Epithelial cell of esophagus (primary cell): ENCODE measurements at regions not wholly inside any gene's neighbourhood (a gene's known extent, or its start where the extent isn't known, plus 50 kb on each side); places are given as distances from the start of the nearest gene placed in this dataset.
A peak's percentile ranks its signal among the peaks of the same experiment; 100 is the strongest.
"Not testable (repeated sequence)": the region's sequence is repeated elsewhere in the genome, so short reads cannot be mapped to it uniquely, and the experiment has no call there.

Source experiments
- DNase-seq: peaks from one replicate; pipeline ENCODE4 v3.0.0; 2010; ENCODE audit warnings: low read depth
- H3K4me3 ChIP-seq: 2 replicates; pipeline ENCODE4 v1.5.1; 2011; ENCODE audit warnings: mild to moderate bottlenecking, low read length, control low read depth
- TF ChIP-seq, protein P1 (sequence below): IDR thresholded peaks from 2 replicates; pipeline ENCODE4 v1.5.1; 2011; ENCODE audit warnings: low read depth, mild to moderate bottlenecking, low read length, control low read depth, inconsistent platforms; ENCODE audit not compliant: insufficient read depth; ENCODE audit errors: missing control alignments

DNA sequence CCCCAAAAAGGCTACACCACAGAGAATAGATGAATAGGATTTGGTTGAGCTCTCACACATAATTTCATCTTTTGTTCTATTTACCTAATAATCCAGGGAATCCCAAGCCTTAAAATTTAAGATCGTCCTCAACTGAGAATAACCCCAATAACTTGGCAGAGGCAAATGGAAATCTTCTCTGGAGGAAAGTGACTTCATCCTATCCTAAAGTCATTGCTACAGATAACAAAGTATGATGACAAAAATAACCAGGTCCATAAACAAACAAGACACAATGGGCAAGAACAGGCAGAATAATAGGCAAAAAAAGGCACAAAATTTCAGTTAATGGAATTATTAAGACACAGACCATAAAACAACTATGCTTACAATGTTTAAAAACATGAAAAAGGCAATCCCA, 177.3 kb upstream of the STK26 start:
- no peak for DNase-seq
- no peak overlapping the region for H3K4me3 ChIP-seq
- TF ChIP-seq, protein P1, sequence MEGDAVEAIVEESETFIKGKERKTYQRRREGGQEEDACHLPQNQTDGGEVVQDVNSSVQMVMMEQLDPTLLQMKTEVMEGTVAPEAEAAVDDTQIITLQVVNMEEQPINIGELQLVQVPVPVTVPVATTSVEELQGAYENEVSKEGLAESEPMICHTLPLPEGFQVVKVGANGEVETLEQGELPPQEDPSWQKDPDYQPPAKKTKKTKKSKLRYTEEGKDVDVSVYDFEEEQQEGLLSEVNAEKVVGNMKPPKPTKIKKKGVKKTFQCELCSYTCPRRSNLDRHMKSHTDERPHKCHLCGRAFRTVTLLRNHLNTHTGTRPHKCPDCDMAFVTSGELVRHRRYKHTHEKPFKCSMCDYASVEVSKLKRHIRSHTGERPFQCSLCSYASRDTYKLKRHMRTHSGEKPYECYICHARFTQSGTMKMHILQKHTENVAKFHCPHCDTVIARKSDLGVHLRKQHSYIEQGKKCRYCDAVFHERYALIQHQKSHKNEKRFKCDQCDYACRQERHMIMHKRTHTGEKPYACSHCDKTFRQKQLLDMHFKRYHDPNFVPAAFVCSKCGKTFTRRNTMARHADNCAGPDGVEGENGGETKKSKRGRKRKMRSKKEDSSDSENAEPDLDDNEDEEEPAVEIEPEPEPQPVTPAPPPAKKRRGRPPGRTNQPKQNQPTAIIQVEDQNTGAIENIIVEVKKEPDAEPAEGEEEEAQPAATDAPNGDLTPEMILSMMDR = no peak

DNA sequence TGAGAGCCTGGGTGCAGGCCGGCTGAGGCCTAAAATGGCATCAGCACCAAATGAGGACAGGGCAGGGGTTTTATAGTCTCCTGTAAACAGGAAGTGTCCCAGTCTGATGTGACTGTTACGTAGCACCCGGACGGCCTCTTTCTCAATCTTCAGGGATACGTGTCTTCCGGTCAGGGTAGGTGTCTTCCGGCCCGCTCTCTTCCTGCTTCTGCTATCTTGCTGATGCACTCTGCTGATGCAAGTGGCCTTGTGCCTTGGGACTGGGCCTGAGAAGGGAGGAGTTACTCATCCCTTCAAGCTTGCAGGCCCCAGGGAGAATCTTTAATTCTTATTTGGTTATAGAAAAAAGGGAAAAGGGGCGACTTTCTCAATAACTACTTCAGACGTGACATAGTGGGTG, 172.1 kb upstream of the STK26 start:
- not testable (repeated sequence) for DNase-seq, H3K4me3 ChIP-seq

DNA sequence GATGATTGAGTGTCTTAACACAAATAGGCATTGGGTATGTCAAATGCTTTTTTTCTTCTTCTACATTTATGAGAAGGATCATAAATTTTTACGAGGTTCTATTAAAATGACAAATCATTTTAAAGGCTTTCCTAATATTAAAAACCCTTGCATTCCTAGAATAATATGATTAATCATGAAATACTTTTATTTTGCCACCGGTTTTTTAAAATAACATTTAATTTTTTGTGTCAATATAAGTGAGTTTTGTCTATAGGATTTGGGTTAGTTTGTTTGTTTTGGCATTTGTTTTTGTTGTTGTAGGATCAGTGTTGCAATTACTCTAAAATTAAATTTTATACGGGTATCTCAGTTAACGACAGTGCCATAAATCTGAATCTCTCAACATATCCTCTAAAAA, 169.7 kb upstream of the STK26 start:
- no peak overlapping the region for H3K4me3 ChIP-seq
- TF ChIP-seq, protein P1 = no peak
- no peak for DNase-seq

DNA sequence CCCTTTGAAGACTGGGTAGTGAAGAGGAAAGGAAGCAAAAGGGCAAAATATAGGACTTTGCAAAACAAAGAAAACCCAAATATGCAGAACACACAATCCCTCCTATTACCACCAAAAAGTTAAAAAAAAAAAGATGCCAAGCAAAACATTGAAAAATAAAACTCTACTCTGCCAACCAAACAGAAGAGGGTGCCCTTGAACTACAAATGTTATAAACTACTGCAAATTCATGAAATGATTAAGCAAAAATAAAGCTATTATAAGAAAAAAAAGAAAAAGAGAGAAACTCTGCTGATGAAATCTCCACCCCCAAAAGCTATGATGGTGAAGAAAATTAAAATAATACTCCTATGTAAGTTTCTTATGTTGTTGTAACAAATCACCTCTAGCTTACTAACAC, 168.5 kb upstream of the STK26 start:
- no peak overlapping the region for H3K4me3 ChIP-seq
- DNase-seq = peak; percentile 27
- TF ChIP-seq, protein P1 = peak; percentile 15

DNA sequence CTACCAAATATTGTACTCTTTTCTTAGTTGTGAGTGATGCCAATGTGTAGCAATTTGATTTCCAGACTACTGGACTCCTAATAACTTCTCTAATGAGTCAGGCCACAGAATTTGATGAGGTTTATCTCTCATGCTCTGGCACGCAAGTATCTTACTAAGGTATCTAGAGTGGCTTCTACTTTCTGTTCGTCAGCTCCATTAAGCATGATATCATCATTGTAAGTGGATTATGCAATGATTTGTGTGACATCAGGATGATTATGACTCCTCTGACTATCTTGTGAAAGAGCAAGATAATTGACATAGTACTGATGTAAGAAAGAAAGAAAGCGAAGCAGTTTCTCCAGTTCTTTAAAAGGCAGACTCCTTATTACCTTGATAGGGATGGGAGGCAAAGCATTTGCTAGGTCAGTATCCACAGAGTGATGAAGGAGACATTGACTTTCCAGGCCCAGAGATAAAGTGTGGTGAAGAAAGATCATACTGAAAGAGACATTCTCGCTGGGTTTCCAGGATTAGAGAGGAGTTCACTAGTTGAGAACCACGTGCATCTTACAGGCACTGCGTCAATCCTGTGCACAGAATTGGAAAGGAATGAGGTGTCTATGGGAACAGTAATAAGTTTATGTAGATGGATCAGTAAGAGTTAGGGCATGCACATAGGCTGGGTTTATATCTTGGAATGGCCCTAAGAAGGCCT, 161.9 kb upstream of the STK26 start:
- H3K4me3 ChIP-seq = no peak overlapping the region
- peak; percentile 54 for DNase-seq
- TF ChIP-seq, protein P1 = no peak

DNA sequence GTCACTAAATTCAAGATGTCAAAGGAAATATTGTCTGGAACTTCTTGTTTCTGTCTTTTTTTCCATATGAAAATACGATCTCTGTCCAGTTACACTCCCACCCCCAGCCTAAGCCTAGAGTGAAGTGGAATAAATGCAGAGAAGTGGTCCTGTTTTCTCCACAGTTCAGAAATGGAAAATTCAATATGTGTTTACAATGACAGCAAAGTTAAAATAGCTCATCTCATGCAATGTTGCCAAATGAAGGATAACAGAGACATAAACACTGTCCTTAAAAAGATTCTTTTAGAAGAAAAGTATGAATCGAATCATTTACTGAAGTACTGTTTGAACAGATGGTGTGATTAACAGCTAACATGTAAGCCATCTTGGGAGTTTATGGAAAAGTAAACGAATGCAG, 160.8 kb upstream of the STK26 start:
- TF ChIP-seq, protein P1 = no peak

DNA sequence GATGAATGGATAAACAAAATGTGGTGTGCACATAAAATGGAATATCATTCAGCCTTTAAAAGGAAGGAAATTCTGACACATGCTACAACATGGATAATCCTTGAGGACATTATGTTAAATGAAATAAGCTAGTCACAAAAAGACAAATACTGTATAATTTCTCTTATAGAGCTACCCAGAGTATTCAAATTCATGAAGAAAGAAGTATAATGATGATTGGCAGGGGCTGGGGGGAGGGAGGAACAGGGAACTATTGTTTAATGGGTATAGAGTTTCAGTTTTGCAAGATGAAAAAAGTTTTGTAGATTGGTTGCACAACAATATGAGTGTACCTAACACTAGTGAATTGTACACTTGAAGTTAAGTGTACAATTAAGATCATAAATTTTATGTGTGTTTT, 153.9 kb upstream of the STK26 start:
- TF ChIP-seq, protein P1 = no peak
- H3K4me3 ChIP-seq = no peak overlapping the region
- DNase-seq = no peak

More for the DNA sequence above, 160.8 kb upstream of the STK26 start:
- no peak for DNase-seq
- no peak overlapping the region for H3K4me3 ChIP-seq
